Mammary epithelial cell (primary cell): ENCODE measurements at regions not wholly inside any gene's neighbourhood (a gene's known extent, or its start where the extent isn't known, plus 50 kb on each side); places are given as distances from the start of the nearest gene placed in this dataset.

Source experiments
- EZH2 ChIP-seq: IDR thresholded peaks from 2 replicates; pipeline ENCODE4 v1.6.1; 2012; ENCODE audit warnings: low read length, inconsistent platforms, borderline replicate concordance
- TF ChIP-seq, protein P1 (sequence below), 2 donors: IDR thresholded peaks in 1 of 2; conservative IDR thresholded peaks in 1 of 2; 2 replicates each; pipeline ENCODE4 v1.5.1; 2011 to 2012; ENCODE audit warnings: inconsistent platforms in 2 of 2, low read length in 2 of 2, mild to moderate bottlenecking in 2 of 2, control low read depth in 1 of 2, low read depth in 1 of 2; ENCODE audit not compliant: insufficient read depth in 1 of 2; ENCODE audit errors: extremely low read depth in 1 of 2

DNA sequence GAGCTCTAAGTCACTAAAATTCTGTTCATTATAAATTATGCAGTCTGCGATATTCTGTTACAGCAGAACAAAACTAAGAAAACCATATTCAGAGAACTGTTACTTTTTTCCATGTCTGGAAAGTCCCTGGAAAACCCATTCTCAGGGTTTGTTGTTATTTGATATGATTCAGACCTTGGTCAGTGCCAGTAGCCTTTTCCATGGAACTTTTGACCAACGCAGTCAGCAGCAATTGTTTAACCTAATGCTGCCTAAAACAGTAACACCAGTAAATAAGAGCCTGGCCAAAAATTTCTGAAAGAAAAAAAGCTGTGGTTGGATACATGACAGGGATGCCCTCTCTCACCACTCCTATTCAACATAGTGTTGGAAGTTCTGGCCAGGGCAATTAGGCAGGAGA lies 402.7 kb downstream of the TBC1D4 start:
- TF ChIP-seq, protein P1, sequence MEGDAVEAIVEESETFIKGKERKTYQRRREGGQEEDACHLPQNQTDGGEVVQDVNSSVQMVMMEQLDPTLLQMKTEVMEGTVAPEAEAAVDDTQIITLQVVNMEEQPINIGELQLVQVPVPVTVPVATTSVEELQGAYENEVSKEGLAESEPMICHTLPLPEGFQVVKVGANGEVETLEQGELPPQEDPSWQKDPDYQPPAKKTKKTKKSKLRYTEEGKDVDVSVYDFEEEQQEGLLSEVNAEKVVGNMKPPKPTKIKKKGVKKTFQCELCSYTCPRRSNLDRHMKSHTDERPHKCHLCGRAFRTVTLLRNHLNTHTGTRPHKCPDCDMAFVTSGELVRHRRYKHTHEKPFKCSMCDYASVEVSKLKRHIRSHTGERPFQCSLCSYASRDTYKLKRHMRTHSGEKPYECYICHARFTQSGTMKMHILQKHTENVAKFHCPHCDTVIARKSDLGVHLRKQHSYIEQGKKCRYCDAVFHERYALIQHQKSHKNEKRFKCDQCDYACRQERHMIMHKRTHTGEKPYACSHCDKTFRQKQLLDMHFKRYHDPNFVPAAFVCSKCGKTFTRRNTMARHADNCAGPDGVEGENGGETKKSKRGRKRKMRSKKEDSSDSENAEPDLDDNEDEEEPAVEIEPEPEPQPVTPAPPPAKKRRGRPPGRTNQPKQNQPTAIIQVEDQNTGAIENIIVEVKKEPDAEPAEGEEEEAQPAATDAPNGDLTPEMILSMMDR (conservative IDR thresholded peaks at IDR 0.05 in 1 of 2, IDR thresholded peaks at IDR 0.05 in 1 of 2; ENCODE audit: extremely low read depth in 1 of 2, insufficient read depth in 1 of 2, low read depth in 1 of 2, low read length in 2 of 2): no peak
- TF ChIP-seq EZH2: no peak
